ENCODE measurements at regions not wholly inside any gene's neighbourhood (a gene's known extent, or its start where the extent isn't known, plus 50 kb on each side); places are given as distances from the start of the nearest gene placed in this dataset.

DNA sequence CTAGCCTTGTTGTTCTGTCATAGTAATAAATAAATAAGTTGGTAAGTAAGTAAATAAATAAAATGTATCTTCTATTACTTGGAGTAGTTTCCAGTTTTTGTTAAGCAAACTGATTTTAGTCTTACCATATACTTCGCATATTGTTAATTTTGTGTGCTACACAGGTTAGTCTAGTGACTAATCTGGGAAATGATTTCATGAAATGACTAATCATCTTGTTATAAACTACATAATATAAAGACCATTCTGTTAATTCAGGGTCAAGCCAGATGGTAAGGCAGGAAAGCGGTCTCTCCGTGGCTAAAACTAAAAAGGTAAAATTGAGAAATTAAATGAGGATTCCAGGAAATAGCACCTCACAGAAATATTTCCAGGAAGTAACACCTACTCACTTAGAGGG is 58.5 kb upstream of the FOXP2 start:
- Histone ChIP-seq H3K4me2 (ENCODE audit: extremely low read depth, insufficient read depth, low read length) (no peak overlapping the region), H3K9me3 (ENCODE audit: control insufficient read depth, insufficient read depth, low read depth, low read length) (no peaks in the 10 kb centered on the region), H3K36me3 (ENCODE audit: control insufficient read depth, insufficient read depth, low read length) (no peaks in the 10 kb centered on the region), H3K4me3 (replicated peaks in 1 of 4; ENCODE audit: control extremely low read depth in 1 of 4, insufficient read depth in 1 of 4, low read depth in 3 of 4, low read length in 4 of 4) (no peak overlapping the region), H3K9ac (ENCODE audit: insufficient read depth, low read length) (no peak overlapping the region), H2AFZ (ENCODE audit: low read length) (no peak overlapping the region), H3K4me1 (ENCODE audit: control insufficient read depth, extremely low read depth, insufficient read depth, low read length) (no peaks in the 10 kb centered on the region), H3K79me2 (ENCODE audit: control insufficient read depth, insufficient read depth, low read length) (no peaks in the 10 kb centered on the region), H4K20me1 (ENCODE audit: control insufficient read depth, extremely low read depth, insufficient read depth, low read length) (no peaks in the 10 kb centered on the region), H3K27me3 (ENCODE audit: control insufficient read depth, insufficient read depth, low read length) (no peaks in the 10 kb centered on the region), H3K27ac (ENCODE audit: insufficient read depth, low read length) (no peak overlapping the region)
- TF ChIP-seq CTCF (conservative IDR thresholded peaks at IDR 0.05 in 1 of 2, IDR thresholded peaks at IDR 0.05 in 1 of 2; ENCODE audit: low read depth in 1 of 2, low read length in 2 of 2) (no peak), EZH2 (IDR thresholded peaks at IDR 0.05; ENCODE audit: low read length, missing control alignments) (no peak)
- DNase-seq (ENCODE audit: low read depth in 2 of 2), result peak; percentile 15 to 52

GRCh38 chr7:114354306-114354705 is 60.3 kb upstream of the FOXP2 start:
- Histone ChIP-seq H3K27me3 (ENCODE audit: control insufficient read depth, insufficient read depth, low read length) (no peaks in the 10 kb centered on the region), H2AFZ (ENCODE audit: low read length) (no peak overlapping the region), H3K4me1 (ENCODE audit: control insufficient read depth, extremely low read depth, insufficient read depth, low read length) (no peaks in the 10 kb centered on the region), H3K36me3 (ENCODE audit: control insufficient read depth, insufficient read depth, low read length) (no peaks in the 10 kb centered on the region), H3K9ac (ENCODE audit: insufficient read depth, low read length) (no peak overlapping the region), H3K9me3 (ENCODE audit: control insufficient read depth, insufficient read depth, low read depth, low read length) (no peaks in the 10 kb centered on the region), H3K79me2 (ENCODE audit: control insufficient read depth, insufficient read depth, low read length) (no peaks in the 10 kb centered on the region), H3K4me2 (ENCODE audit: extremely low read depth, insufficient read depth, low read length) (no peak overlapping the region), H4K20me1 (ENCODE audit: control insufficient read depth, extremely low read depth, insufficient read depth, low read length) (no peaks in the 10 kb centered on the region), H3K4me3 (replicated peaks in 1 of 4; ENCODE audit: control extremely low read depth in 1 of 4, insufficient read depth in 1 of 4, low read depth in 3 of 4, low read length in 4 of 4) (no peak overlapping the region), H3K27ac (ENCODE audit: insufficient read depth, low read length) (no peak overlapping the region)
- TF ChIP-seq CTCF (conservative IDR thresholded peaks at IDR 0.05 in 1 of 2, IDR thresholded peaks at IDR 0.05 in 1 of 2; ENCODE audit: low read depth in 1 of 2, low read length in 2 of 2) (no peak), EZH2 (IDR thresholded peaks at IDR 0.05; ENCODE audit: low read length, missing control alignments) (no peak)
- DNase-seq (ENCODE audit: low read depth in 2 of 2), result no peak

GRCh38 chr7:114345494-114345893 is 69.1 kb upstream of the FOXP2 start:
- Histone ChIP-seq H3K9me3 (ENCODE audit: control insufficient read depth, insufficient read depth, low read depth, low read length) (no peaks in the 10 kb centered on the region), H3K79me2 (ENCODE audit: control insufficient read depth, insufficient read depth, low read length) (no peaks in the 10 kb centered on the region), H2AFZ (ENCODE audit: low read length) (no peak overlapping the region), H3K36me3 (ENCODE audit: control insufficient read depth, insufficient read depth, low read length) (no peaks in the 10 kb centered on the region), H3K9ac (ENCODE audit: insufficient read depth, low read length) (no peak overlapping the region), H3K4me2 (ENCODE audit: extremely low read depth, insufficient read depth, low read length) (no peak overlapping the region), H4K20me1 (ENCODE audit: control insufficient read depth, extremely low read depth, insufficient read depth, low read length) (no peaks in the 10 kb centered on the region), H3K4me1 (ENCODE audit: control insufficient read depth, extremely low read depth, insufficient read depth, low read length) (no peaks in the 10 kb centered on the region), H3K27ac (ENCODE audit: insufficient read depth, low read length) (no peak overlapping the region), H3K27me3 (ENCODE audit: control insufficient read depth, insufficient read depth, low read length) (no peaks in the 10 kb centered on the region), H3K4me3 (replicated peaks in 1 of 4; ENCODE audit: control extremely low read depth in 1 of 4, insufficient read depth in 1 of 4, low read depth in 3 of 4, low read length in 4 of 4) (no peak overlapping the region)
- TF ChIP-seq CTCF (conservative IDR thresholded peaks at IDR 0.05 in 1 of 2, IDR thresholded peaks at IDR 0.05 in 1 of 2; ENCODE audit: low read depth in 1 of 2, low read length in 2 of 2), result no peak
- TF ChIP-seq EZH2 (IDR thresholded peaks at IDR 0.05; ENCODE audit: low read length, missing control alignments), result no peak
- DNase-seq (ENCODE audit: low read depth in 2 of 2), result peak; percentile 68 to 83
